ENCODE measurements at regions not wholly inside any gene's neighbourhood (a gene's known extent, or its start where the extent isn't known, plus 50 kb on each side); places are given as distances from the start of the nearest gene placed in this dataset.

GRCh38 chrX:39464253-39464652 lies 633.5 kb downstream of the BCOR start:
- no peak overlapping the region for H3K4me3 Mint-ChIP-seq
- Histone ChIP-seq H3K4me3 (ENCODE audit: low read length) (no peak overlapping the region), H3K36me3 (ENCODE audit: control insufficient read depth, insufficient read depth, low read length) (no peaks in the 10 kb centered on the region), H3K27me3 (ENCODE audit: control insufficient read depth, insufficient read depth, low read length, poor library complexity, severe bottlenecking) (no peaks in the 10 kb centered on the region), H3K9me3 (ENCODE audit: control insufficient read depth, low read length) (no peaks in the 10 kb centered on the region), H3K9ac (ENCODE audit: extremely low read depth, low read length, poor library complexity, severe bottlenecking) (no peak overlapping the region), H3K27ac (ENCODE audit: low read depth, low read length) (no peak overlapping the region), H3K4me1 (ENCODE audit: control insufficient read depth, insufficient read depth, low read length) (no peaks in the 10 kb centered on the region)
- peaks cover 10% of the 10 kb centered on the region for H3K27me3 Mint-ChIP-seq (ENCODE audit: insufficient read depth)
- H3K36me3 Mint-ChIP-seq (ENCODE audit: low read depth), result no peaks in the 10 kb centered on the region
- TF ChIP-seq, protein P1, sequence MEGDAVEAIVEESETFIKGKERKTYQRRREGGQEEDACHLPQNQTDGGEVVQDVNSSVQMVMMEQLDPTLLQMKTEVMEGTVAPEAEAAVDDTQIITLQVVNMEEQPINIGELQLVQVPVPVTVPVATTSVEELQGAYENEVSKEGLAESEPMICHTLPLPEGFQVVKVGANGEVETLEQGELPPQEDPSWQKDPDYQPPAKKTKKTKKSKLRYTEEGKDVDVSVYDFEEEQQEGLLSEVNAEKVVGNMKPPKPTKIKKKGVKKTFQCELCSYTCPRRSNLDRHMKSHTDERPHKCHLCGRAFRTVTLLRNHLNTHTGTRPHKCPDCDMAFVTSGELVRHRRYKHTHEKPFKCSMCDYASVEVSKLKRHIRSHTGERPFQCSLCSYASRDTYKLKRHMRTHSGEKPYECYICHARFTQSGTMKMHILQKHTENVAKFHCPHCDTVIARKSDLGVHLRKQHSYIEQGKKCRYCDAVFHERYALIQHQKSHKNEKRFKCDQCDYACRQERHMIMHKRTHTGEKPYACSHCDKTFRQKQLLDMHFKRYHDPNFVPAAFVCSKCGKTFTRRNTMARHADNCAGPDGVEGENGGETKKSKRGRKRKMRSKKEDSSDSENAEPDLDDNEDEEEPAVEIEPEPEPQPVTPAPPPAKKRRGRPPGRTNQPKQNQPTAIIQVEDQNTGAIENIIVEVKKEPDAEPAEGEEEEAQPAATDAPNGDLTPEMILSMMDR (conservative IDR thresholded peaks at IDR 0.05), result no peak
- peaks cover 35% of the 10 kb centered on the region for H3K9me3 Mint-ChIP-seq
- H3K27ac Mint-ChIP-seq, result no peak overlapping the region
- WGBS, 2 experiments (ENCODE audit: insufficient coverage in 1 of 2, insufficient read length in 1 of 2), result 83 to 95% methylated on average over 1 to 7 of the region's 7 CpGs
- H3K4me1 Mint-ChIP-seq, result peaks cover 9% of the 10 kb centered on the region
- no peak for DNase-seq

- H3K27ac Mint-ChIP-seq, result no peak overlapping the region
- TF ChIP-seq, protein P1 (conservative IDR thresholded peaks at IDR 0.05), result no peak
These were observed 632.3 kb downstream of the BCOR start for GRCh38 chrX:39465467-39465866.

GRCh38 chrX:39465906-39466305 lies 631.9 kb downstream of the BCOR start:
- H3K27ac Mint-ChIP-seq, result no peak overlapping the region
- TF ChIP-seq, protein P1 (conservative IDR thresholded peaks at IDR 0.05), result no peak
- Histone ChIP-seq H3K4me1 (ENCODE audit: control insufficient read depth, insufficient read depth, low read length) (no peaks in the 10 kb centered on the region), H3K36me3 (ENCODE audit: control insufficient read depth, insufficient read depth, low read length) (no peaks in the 10 kb centered on the region), H3K4me3 (ENCODE audit: low read length) (no peak overlapping the region), H3K27me3 (ENCODE audit: control insufficient read depth, insufficient read depth, low read length, poor library complexity, severe bottlenecking) (no peaks in the 10 kb centered on the region), H3K9me3 (ENCODE audit: control insufficient read depth, low read length) (no peaks in the 10 kb centered on the region), H3K9ac (ENCODE audit: extremely low read depth, low read length, poor library complexity, severe bottlenecking) (no peak overlapping the region), H3K27ac (ENCODE audit: low read depth, low read length) (no peak overlapping the region)
- H3K4me1 Mint-ChIP-seq, result peaks cover 7% of the 10 kb centered on the region
- H3K36me3 Mint-ChIP-seq (ENCODE audit: low read depth), result no peaks in the 10 kb centered on the region
- H3K9me3 Mint-ChIP-seq, result peaks cover 30% of the 10 kb centered on the region
- 89% methylated on average over 2 of the region's 4 CpGs; no CpG with 5 or more reads in 1 of the 2 experiments for WGBS, 2 experiments (ENCODE audit: insufficient coverage in 1 of 2, insufficient read length in 1 of 2)
- DNase-seq, result no peak
- no peak overlapping the region for H3K4me3 Mint-ChIP-seq
- H3K27me3 Mint-ChIP-seq (ENCODE audit: insufficient read depth), result peaks cover 10% of the 10 kb centered on the region

More at GRCh38 chrX:39465467-39465866, 632.3 kb downstream of the BCOR start:
- H3K9ac ChIP-seq (ENCODE audit: extremely low read depth, low read length, poor library complexity, severe bottlenecking), result no peak overlapping the region
- peaks cover 6% of the 10 kb centered on the region for H3K4me1 Mint-ChIP-seq
- no peaks in the 10 kb centered on the region for H3K36me3 ChIP-seq (ENCODE audit: control insufficient read depth, insufficient read depth, low read length)
- no peaks in the 10 kb centered on the region for H3K9me3 ChIP-seq (ENCODE audit: control insufficient read depth, low read length)
- H3K36me3 Mint-ChIP-seq (ENCODE audit: low read depth), result no peaks in the 10 kb centered on the region
- H3K4me3 Mint-ChIP-seq, result no peak overlapping the region
- 94 to 95% methylated on average over 4 to 13 of the region's 13 CpGs for WGBS, 2 experiments (ENCODE audit: insufficient coverage in 1 of 2, insufficient read length in 1 of 2)
- peaks cover 10% of the 10 kb centered on the region for H3K27me3 Mint-ChIP-seq (ENCODE audit: insufficient read depth)
- no peaks in the 10 kb centered on the region for H3K27me3 ChIP-seq (ENCODE audit: control insufficient read depth, insufficient read depth, low read length, poor library complexity, severe bottlenecking)
- no peak overlapping the region for H3K4me3 ChIP-seq (ENCODE audit: low read length)
- H3K9me3 Mint-ChIP-seq, result peaks cover 34% of the 10 kb centered on the region
- no peak overlapping the region for H3K27ac ChIP-seq (ENCODE audit: low read depth, low read length)
- no peaks in the 10 kb centered on the region for H3K4me1 ChIP-seq (ENCODE audit: control insufficient read depth, insufficient read depth, low read length)
- no peak for DNase-seq

All from endodermal cell (in vitro differentiated cells).